Natural killer cell (primary cell): ENCODE measurements at regions not wholly inside any gene's neighbourhood (a gene's known extent, or its start where the extent isn't known, plus 50 kb on each side); places are given as distances from the start of the nearest gene placed in this dataset.

Experiments
- ATAC-seq, 3 donors: fragments of 150-1000 bp in 2 of 3; fragments of 200-7000 bp in 1 of 3; cut with Tn5 transposase; 1 replicate in 1 of 3; 2 replicates in 2 of 3; pipeline ENCODE4 v1.10.0; 2021; ENCODE audit warnings: mild to moderate bottlenecking in 2 of 3, moderate library complexity in 2 of 3
- DNase-seq, 2 donors: peaks; one replicate each; pipeline versions ENCODE4 v3.0.0 to v3.0.0-alpha.2; 2013 to 2021; ENCODE audit warnings: mixed read lengths in 1 of 2
- H3K27ac ChIP-seq: one replicate; pipeline ENCODE4 v1.5.1; 2013; ENCODE audit warnings: mild to moderate bottlenecking, low read length
- H3K27me3 ChIP-seq: one replicate; pipeline ENCODE4 v1.6.1; 2013; ENCODE audit warnings: low read length; ENCODE audit not compliant: control insufficient read depth, insufficient read depth
- H3K36me3 ChIP-seq: one replicate; pipeline ENCODE4 v1.6.1; 2013; ENCODE audit warnings: low read length; ENCODE audit not compliant: control insufficient read depth, insufficient read depth
- H3K4me1 ChIP-seq: one replicate; pipeline ENCODE4 v1.6.1; 2013; ENCODE audit warnings: low read length; ENCODE audit not compliant: control insufficient read depth, insufficient read depth
- H3K4me3 ChIP-seq: one replicate; pipeline ENCODE4 v1.5.1; 2013; ENCODE audit warnings: low read length
- H3K9me3 ChIP-seq: one replicate; pipeline ENCODE4 v1.6.1; 2013; ENCODE audit warnings: low read length; ENCODE audit not compliant: control insufficient read depth, insufficient read depth
- H3K27ac Mint-ChIP-seq, 2 donors: one replicate each; pipeline ENCODE4 v1.8.0; 2022; ENCODE audit warnings: mild to moderate bottlenecking in 2 of 2, mixed read lengths in 2 of 2, moderate library complexity in 1 of 2
- H3K27me3 Mint-ChIP-seq, 2 donors: one replicate each; pipeline ENCODE4 v1.8.0; 2022; ENCODE audit warnings: low read depth in 2 of 2, mixed read lengths in 2 of 2
- H3K36me3 Mint-ChIP-seq: one replicate; pipeline ENCODE4 v1.8.0; 2022; ENCODE audit warnings: mixed read lengths
- H3K4me1 Mint-ChIP-seq, 2 donors: one replicate each; pipeline ENCODE4 v1.8.0; 2022; ENCODE audit warnings: mixed read lengths in 2 of 2
- H3K4me3 Mint-ChIP-seq: one replicate; pipeline ENCODE4 v1.8.0; 2022; ENCODE audit warnings: mild to moderate bottlenecking, moderate library complexity, mixed read lengths
- H3K9me3 Mint-ChIP-seq, 2 donors: one replicate each; pipeline ENCODE4 v1.8.0; 2022; ENCODE audit warnings: mixed read lengths in 2 of 2
- CTCF ChIP-seq: fragments of 200-600 bp; IDR thresholded peaks from one replicate; pipeline ENCODE4 v1.8.0; 2022; ENCODE audit warnings: antibody characterized with exemption
- WGBS: methylation state at CpG from one replicate; pipeline ENCODE4 v1.1.7; 2013; ENCODE audit warnings: missing lambda C conversion rate; ENCODE audit not compliant: insufficient coverage; 5-methylcytosine and 5-hydroxymethylcytosine counted together
- intact Hi-C: fragments of 100-400 bp; cut with micrococcal nuclease; formaldehyde crosslinking; loops from one replicate; pipeline ENCODE4 v1.14.2; 2022

DNA sequence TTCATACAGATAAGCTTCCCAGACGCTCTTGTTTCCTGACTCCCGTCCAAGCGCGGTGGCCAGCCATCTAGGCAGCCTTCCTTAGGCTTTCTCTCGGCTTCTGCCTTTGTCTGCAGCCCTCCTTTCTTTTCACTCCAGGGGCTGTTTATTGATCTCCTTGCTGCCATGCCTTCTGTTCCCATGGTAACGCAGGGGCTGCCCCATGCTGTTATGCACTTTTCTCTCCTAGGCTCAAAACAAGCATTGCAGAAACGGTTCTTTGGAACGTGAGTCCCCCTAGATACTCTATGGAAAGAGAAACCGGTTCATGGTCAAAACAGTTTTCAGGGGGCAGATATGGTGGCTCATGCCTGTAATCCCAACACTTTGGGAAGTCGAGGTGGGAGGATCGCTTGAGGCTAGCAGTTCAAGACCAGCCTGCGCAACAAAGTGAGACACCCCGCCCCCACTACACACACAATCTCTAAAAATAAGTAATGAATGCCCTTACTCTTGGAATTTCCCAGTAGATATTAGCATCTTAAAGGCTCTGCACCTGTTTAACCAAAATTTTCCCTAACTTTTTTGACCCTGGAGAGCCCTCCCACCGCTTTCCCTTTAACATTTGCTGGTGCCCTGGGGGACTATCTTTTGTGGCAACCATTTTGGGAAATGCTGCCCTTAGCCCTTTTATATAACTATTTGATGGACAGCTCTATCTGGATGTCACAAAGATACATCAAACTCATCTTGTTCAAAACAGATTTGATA is 53.9 kb upstream of the ZNF157 start:
- intact Hi-C loops, result no loop called here
- Mint-ChIP-seq H3K27me3 (peaks cover 3 to 7% of the 10 kb centered on the region in 2 donors), H3K27ac (no peak overlapping the region), H3K4me3 (no peak overlapping the region), H3K36me3 (no peaks in the 10 kb centered on the region), H3K9me3 (no peaks in the 10 kb centered on the region), H3K4me1 (no peaks in the 10 kb centered on the region)
- H3K27ac ChIP-seq, result no peak overlapping the region
- TF ChIP-seq CTCF, result no peak
- 81% methylated on average over 10 of the region's 14 CpGs for WGBS
- H3K36me3 ChIP-seq, result no peaks in the 10 kb centered on the region
- DNase-seq (no peak), ATAC-seq (no peak)
- H3K27me3 ChIP-seq, result no peaks in the 10 kb centered on the region
- H3K9me3 ChIP-seq, result no peaks in the 10 kb centered on the region
- no peaks in the 10 kb centered on the region for H3K4me1 ChIP-seq
- no peak overlapping the region for H3K4me3 ChIP-seq
